ENCODE measurements at regions not wholly inside any gene's neighbourhood (a gene's known extent, or its start where the extent isn't known, plus 50 kb on each side); places are given as distances from the start of the nearest gene placed in this dataset.

- DNase-seq, result peak in 1 of 2 donors; percentile 5
- no peaks in the 10 kb centered on the region for H3K4me1 ChIP-seq (ENCODE audit: control insufficient read depth, insufficient read depth, low read length)
- no peak overlapping the region for H3K27ac ChIP-seq (ENCODE audit: low read length)
- H3K9me3 ChIP-seq (ENCODE audit: control insufficient read depth, low read depth, low read length), result no peaks in the 10 kb centered on the region
- WGBS (ENCODE audit: insufficient coverage, low lambda C conversion rate), result no CpG with 5 or more reads among the region's 28 CpGs
- H3K27me3 ChIP-seq (ENCODE audit: control insufficient read depth, insufficient read depth, low read length), result peaks cover 9% of the 10 kb centered on the region
- H3K36me3 ChIP-seq (ENCODE audit: control insufficient read depth, insufficient read depth, low read length), result no peaks in the 10 kb centered on the region
- no peak overlapping the region for H3K4me3 ChIP-seq (ENCODE audit: low read length)
Observed at GRCh38 chr13:111844222-111844671, 222.7 kb upstream of the SOX1 start.

GRCh38 chr13:111844682-111845081, 222.3 kb upstream of the SOX1 start:
- Histone ChIP-seq H3K9me3 (ENCODE audit: control insufficient read depth, low read depth, low read length) (no peaks in the 10 kb centered on the region), H3K4me1 (ENCODE audit: control insufficient read depth, insufficient read depth, low read length) (no peaks in the 10 kb centered on the region), H3K36me3 (ENCODE audit: control insufficient read depth, insufficient read depth, low read length) (no peaks in the 10 kb centered on the region), H3K27me3 (ENCODE audit: control insufficient read depth, insufficient read depth, low read length) (peaks cover 9% of the 10 kb centered on the region), H3K4me3 (ENCODE audit: low read length) (no peak overlapping the region), H3K27ac (ENCODE audit: low read length) (no peak overlapping the region)
- WGBS (ENCODE audit: insufficient coverage, low lambda C conversion rate), result 96% methylated on average over 5 of the region's 20 CpGs
- no peak for DNase-seq

GRCh38 chr13:111845621-111846351, 221.2 kb upstream of the SOX1 start:
- no peak for DNase-seq
- 27% methylated on average over 2 of the region's 29 CpGs for WGBS (ENCODE audit: insufficient coverage, low lambda C conversion rate)
- peaks cover 9% of the 10 kb centered on the region for H3K27me3 ChIP-seq (ENCODE audit: control insufficient read depth, insufficient read depth, low read length)
- no peaks in the 10 kb centered on the region for H3K4me1 ChIP-seq (ENCODE audit: control insufficient read depth, insufficient read depth, low read length)
- no peaks in the 10 kb centered on the region for H3K36me3 ChIP-seq (ENCODE audit: control insufficient read depth, insufficient read depth, low read length)
- no peak overlapping the region for H3K4me3 ChIP-seq (ENCODE audit: low read length)
- no peak overlapping the region for H3K27ac ChIP-seq (ENCODE audit: low read length)
- H3K9me3 ChIP-seq (ENCODE audit: control insufficient read depth, low read depth, low read length), result no peaks in the 10 kb centered on the region

- Histone ChIP-seq H3K27me3 (ENCODE audit: control insufficient read depth, insufficient read depth, low read length) (peaks cover 9% of the 10 kb centered on the region), H3K36me3 (ENCODE audit: control insufficient read depth, insufficient read depth, low read length) (no peaks in the 10 kb centered on the region), H3K9me3 (ENCODE audit: control insufficient read depth, low read depth, low read length) (no peaks in the 10 kb centered on the region), H3K4me1 (ENCODE audit: control insufficient read depth, insufficient read depth, low read length) (no peaks in the 10 kb centered on the region), H3K27ac (ENCODE audit: low read length) (no peak overlapping the region), H3K4me3 (ENCODE audit: low read length) (no peak overlapping the region)
- WGBS (ENCODE audit: insufficient coverage, low lambda C conversion rate), result 30% methylated on average over 2 of the region's 14 CpGs
- DNase-seq, result no peak
Observed at GRCh38 chr13:111846391-111847159, 220.4 kb upstream of the SOX1 start.

GRCh38 chr13:111847964-111848363, 219.0 kb upstream of the SOX1 start:
- H3K4me3 ChIP-seq (ENCODE audit: low read length), result no peak overlapping the region
- no peaks in the 10 kb centered on the region for H3K36me3 ChIP-seq (ENCODE audit: control insufficient read depth, insufficient read depth, low read length)
- H3K27me3 ChIP-seq (ENCODE audit: control insufficient read depth, insufficient read depth, low read length), result peaks cover 9% of the 10 kb centered on the region
- no peak for DNase-seq
- H3K4me1 ChIP-seq (ENCODE audit: control insufficient read depth, insufficient read depth, low read length), result no peaks in the 10 kb centered on the region
- H3K27ac ChIP-seq (ENCODE audit: low read length), result no peak overlapping the region
- 86% methylated on average over 1 of the region's 3 CpGs for WGBS (ENCODE audit: insufficient coverage, low lambda C conversion rate)
- no peaks in the 10 kb centered on the region for H3K9me3 ChIP-seq (ENCODE audit: control insufficient read depth, low read depth, low read length)

GRCh38 chr13:111850458-111850857, 216.5 kb upstream of the SOX1 start:
- no peak for DNase-seq
- Histone ChIP-seq H3K36me3 (ENCODE audit: control insufficient read depth, insufficient read depth, low read length) (no peaks in the 10 kb centered on the region), H3K4me1 (ENCODE audit: control insufficient read depth, insufficient read depth, low read length) (no peaks in the 10 kb centered on the region), H3K27ac (ENCODE audit: low read length) (no peak overlapping the region), H3K9me3 (ENCODE audit: control insufficient read depth, low read depth, low read length) (no peaks in the 10 kb centered on the region), H3K4me3 (ENCODE audit: low read length) (no peak overlapping the region), H3K27me3 (ENCODE audit: control insufficient read depth, insufficient read depth, low read length) (peaks cover 13% of the 10 kb centered on the region)
- no CpG with 5 or more reads among the region's 7 CpGs for WGBS (ENCODE audit: insufficient coverage, low lambda C conversion rate)

- H3K4me1 ChIP-seq (ENCODE audit: control insufficient read depth, insufficient read depth, low read length), result no peaks in the 10 kb centered on the region
- no CpG with 5 or more reads among the region's 5 CpGs for WGBS (ENCODE audit: insufficient coverage, low lambda C conversion rate)
- H3K27ac ChIP-seq (ENCODE audit: low read length), result no peak overlapping the region
- DNase-seq, result no peak
- no peaks in the 10 kb centered on the region for H3K36me3 ChIP-seq (ENCODE audit: control insufficient read depth, insufficient read depth, low read length)
- H3K9me3 ChIP-seq (ENCODE audit: control insufficient read depth, low read depth, low read length), result no peaks in the 10 kb centered on the region
- peaks cover 9% of the 10 kb centered on the region for H3K27me3 ChIP-seq (ENCODE audit: control insufficient read depth, insufficient read depth, low read length)
- H3K4me3 ChIP-seq (ENCODE audit: low read length), result no peak overlapping the region
Observed at GRCh38 chr13:111850976-111851375, 216.0 kb upstream of the SOX1 start.

- peaks cover 4% of the 10 kb centered on the region for H3K27me3 ChIP-seq (ENCODE audit: control insufficient read depth, insufficient read depth, low read length)
- no peaks in the 10 kb centered on the region for H3K4me1 ChIP-seq (ENCODE audit: control insufficient read depth, insufficient read depth, low read length)
- H3K36me3 ChIP-seq (ENCODE audit: control insufficient read depth, insufficient read depth, low read length), result no peaks in the 10 kb centered on the region
- H3K4me3 ChIP-seq (ENCODE audit: low read length), result no peak overlapping the region
- H3K9me3 ChIP-seq (ENCODE audit: control insufficient read depth, low read depth, low read length), result no peaks in the 10 kb centered on the region
- DNase-seq, result no peak
- H3K27ac ChIP-seq (ENCODE audit: low read length), result no peak overlapping the region
- 100% methylated on average over 1 of the region's 23 CpGs for WGBS (ENCODE audit: insufficient coverage, low lambda C conversion rate)
Observed at GRCh38 chr13:111852725-111853518, 214.0 kb upstream of the SOX1 start.

GRCh38 chr13:111853721-111854120, 213.2 kb upstream of the SOX1 start:
- Histone ChIP-seq H3K4me3 (ENCODE audit: low read length) (no peak overlapping the region), H3K27ac (ENCODE audit: low read length) (no peak overlapping the region), H3K9me3 (ENCODE audit: control insufficient read depth, low read depth, low read length) (no peaks in the 10 kb centered on the region), H3K4me1 (ENCODE audit: control insufficient read depth, insufficient read depth, low read length) (no peaks in the 10 kb centered on the region), H3K36me3 (ENCODE audit: control insufficient read depth, insufficient read depth, low read length) (no peaks in the 10 kb centered on the region), H3K27me3 (ENCODE audit: control insufficient read depth, insufficient read depth, low read length) (peaks cover 4% of the 10 kb centered on the region)
- no CpG with 5 or more reads among the region's 12 CpGs for WGBS (ENCODE audit: insufficient coverage, low lambda C conversion rate)
- DNase-seq, result peak in 1 of 2 donors; percentile 2

GRCh38 chr13:111854403-111854802, 212.5 kb upstream of the SOX1 start:
- Histone ChIP-seq H3K36me3 (ENCODE audit: control insufficient read depth, insufficient read depth, low read length) (no peaks in the 10 kb centered on the region), H3K27ac (ENCODE audit: low read length) (no peak overlapping the region), H3K4me3 (ENCODE audit: low read length) (no peak overlapping the region), H3K27me3 (ENCODE audit: control insufficient read depth, insufficient read depth, low read length) (peaks cover 4% of the 10 kb centered on the region), H3K9me3 (ENCODE audit: control insufficient read depth, low read depth, low read length) (no peaks in the 10 kb centered on the region), H3K4me1 (ENCODE audit: control insufficient read depth, insufficient read depth, low read length) (no peaks in the 10 kb centered on the region)
- no CpG with 5 or more reads among the region's 13 CpGs for WGBS (ENCODE audit: insufficient coverage, low lambda C conversion rate)
- no peak for DNase-seq
